Esophagus squamous epithelium (tissue), 4 donors: ENCODE measurements at regions not wholly inside any gene's neighbourhood (a gene's known extent, or its start where the extent isn't known, plus 50 kb on each side); places are given as distances from the start of the nearest gene placed in this dataset.

ENCODE experiments used
- POLR2A ChIP-seq, 4 donors: fragments of 450-650 bp; IDR thresholded peaks; one replicate each; pipeline ENCODE4 v1.6.1; 2017; ENCODE audit warnings: antibody characterized with exemption in 4 of 4, mild to moderate bottlenecking in 4 of 4, moderate library complexity in 3 of 4
- TF ChIP-seq, protein P1 (sequence below), 6 experiments: fragments of 450-650 bp in 4 of 6; fragments of 200-600 bp in 2 of 6; sonication (generic) in 2 of 6; IDR thresholded peaks; one replicate each; pipeline ENCODE4 v1.5.1; 2016 to 2019; ENCODE audit warnings: antibody characterized with exemption in 6 of 6, mild to moderate bottlenecking in 4 of 6, moderate library complexity in 4 of 6

DNA sequence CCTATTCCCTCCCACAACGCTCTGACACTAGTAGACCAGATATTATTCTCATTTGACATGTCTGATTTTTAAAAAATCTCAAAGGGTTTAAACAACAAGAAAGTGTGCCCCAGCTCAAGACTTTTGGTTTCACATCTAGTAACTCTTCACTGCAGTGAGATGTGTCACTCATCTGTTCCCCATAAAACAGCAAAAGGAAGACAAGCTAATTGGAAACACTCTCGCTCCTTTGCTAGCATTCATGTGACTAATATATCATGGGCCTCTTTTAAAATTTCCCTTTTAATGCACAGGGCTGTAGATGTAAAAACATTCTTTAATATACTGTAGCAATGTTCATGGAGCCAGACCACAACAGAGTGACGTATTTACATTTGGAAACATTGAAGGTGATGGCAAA is 372.6 kb downstream of the ZNF608 start:
- TF ChIP-seq POLR2A (IDR thresholded peaks at IDR 0.05) = no peak
- TF ChIP-seq, protein P1, sequence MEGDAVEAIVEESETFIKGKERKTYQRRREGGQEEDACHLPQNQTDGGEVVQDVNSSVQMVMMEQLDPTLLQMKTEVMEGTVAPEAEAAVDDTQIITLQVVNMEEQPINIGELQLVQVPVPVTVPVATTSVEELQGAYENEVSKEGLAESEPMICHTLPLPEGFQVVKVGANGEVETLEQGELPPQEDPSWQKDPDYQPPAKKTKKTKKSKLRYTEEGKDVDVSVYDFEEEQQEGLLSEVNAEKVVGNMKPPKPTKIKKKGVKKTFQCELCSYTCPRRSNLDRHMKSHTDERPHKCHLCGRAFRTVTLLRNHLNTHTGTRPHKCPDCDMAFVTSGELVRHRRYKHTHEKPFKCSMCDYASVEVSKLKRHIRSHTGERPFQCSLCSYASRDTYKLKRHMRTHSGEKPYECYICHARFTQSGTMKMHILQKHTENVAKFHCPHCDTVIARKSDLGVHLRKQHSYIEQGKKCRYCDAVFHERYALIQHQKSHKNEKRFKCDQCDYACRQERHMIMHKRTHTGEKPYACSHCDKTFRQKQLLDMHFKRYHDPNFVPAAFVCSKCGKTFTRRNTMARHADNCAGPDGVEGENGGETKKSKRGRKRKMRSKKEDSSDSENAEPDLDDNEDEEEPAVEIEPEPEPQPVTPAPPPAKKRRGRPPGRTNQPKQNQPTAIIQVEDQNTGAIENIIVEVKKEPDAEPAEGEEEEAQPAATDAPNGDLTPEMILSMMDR (IDR thresholded peaks at IDR 0.05) = no peak
